ENCODE measurements at regions not wholly inside any gene's neighbourhood (a gene's known extent, or its start where the extent isn't known, plus 50 kb on each side); places are given as distances from the start of the nearest gene placed in this dataset.
A peak's percentile ranks its signal among the peaks of the same experiment; 100 is the strongest.

DNA sequence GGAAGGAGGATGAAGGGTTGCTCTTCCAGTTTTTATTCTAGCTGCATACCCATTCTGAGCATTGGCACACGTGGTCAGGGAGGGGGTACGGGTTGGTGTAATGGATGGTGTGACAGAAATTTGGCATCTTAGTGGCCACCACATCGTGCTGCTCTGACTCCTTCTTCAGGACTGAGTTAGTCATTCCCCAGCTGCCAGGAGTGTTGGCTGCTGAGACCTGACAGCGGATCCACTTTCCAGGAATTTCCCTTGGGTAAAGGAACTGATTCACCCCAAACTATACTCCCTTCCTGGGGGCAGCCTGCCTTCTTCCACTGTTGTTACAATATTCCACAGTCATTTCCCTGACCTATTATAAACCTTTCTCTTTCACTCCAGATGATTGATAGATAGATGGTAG, 595.5 kb upstream of the KLHL1 start:
- no peaks in the 10 kb centered on the region for H3K9me3 ChIP-seq (replicated peaks; ENCODE audit: control insufficient read depth, insufficient read depth, low read length)
- H3K4me2 ChIP-seq (ENCODE audit: insufficient read depth, low read length), result no peak overlapping the region
- H4K20me1 ChIP-seq (replicated peaks; ENCODE audit: control insufficient read depth, extremely low read depth, insufficient read depth, low read length), result no peaks in the 10 kb centered on the region
- TF ChIP-seq GATA2 (IDR thresholded peaks at IDR 0.05; ENCODE audit: insufficient read depth, insufficient read length, low read depth, low read length) (peak; percentile 24), JUN (IDR thresholded peaks at IDR 0.05; ENCODE audit: borderline replicate concordance, insufficient read depth, insufficient read length, low read depth) (no peak), FOS (IDR thresholded peaks at IDR 0.05; ENCODE audit: borderline replicate concordance, insufficient read depth, low read length) (peak; percentile 19), POLR2AphosphoS5 (IDR thresholded peaks at IDR 0.05; ENCODE audit: insufficient read depth, low read depth, low read length) (no peak), EZH2 (IDR thresholded peaks at IDR 0.05; ENCODE audit: borderline replicate concordance, low read depth, low read length, severe bottlenecking) (no peak), MYC (IDR thresholded peaks at IDR 0.05; ENCODE audit: low read depth, low read length) (no peak), POLR2A (IDR thresholded peaks at IDR 0.05; ENCODE audit: low read depth, low read length) (no peak)
- TF ChIP-seq, protein P1, sequence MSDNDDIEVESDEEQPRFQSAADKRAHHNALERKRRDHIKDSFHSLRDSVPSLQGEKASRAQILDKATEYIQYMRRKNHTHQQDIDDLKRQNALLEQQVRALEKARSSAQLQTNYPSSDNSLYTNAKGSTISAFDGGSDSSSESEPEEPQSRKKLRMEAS (IDR thresholded peaks at IDR 0.05; ENCODE audit: insufficient read depth, insufficient read length), result no peak
- TF ChIP-seq, protein P2, sequence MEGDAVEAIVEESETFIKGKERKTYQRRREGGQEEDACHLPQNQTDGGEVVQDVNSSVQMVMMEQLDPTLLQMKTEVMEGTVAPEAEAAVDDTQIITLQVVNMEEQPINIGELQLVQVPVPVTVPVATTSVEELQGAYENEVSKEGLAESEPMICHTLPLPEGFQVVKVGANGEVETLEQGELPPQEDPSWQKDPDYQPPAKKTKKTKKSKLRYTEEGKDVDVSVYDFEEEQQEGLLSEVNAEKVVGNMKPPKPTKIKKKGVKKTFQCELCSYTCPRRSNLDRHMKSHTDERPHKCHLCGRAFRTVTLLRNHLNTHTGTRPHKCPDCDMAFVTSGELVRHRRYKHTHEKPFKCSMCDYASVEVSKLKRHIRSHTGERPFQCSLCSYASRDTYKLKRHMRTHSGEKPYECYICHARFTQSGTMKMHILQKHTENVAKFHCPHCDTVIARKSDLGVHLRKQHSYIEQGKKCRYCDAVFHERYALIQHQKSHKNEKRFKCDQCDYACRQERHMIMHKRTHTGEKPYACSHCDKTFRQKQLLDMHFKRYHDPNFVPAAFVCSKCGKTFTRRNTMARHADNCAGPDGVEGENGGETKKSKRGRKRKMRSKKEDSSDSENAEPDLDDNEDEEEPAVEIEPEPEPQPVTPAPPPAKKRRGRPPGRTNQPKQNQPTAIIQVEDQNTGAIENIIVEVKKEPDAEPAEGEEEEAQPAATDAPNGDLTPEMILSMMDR (IDR thresholded peaks at IDR 0.05; ENCODE audit: extremely low read depth in 1 of 2, insufficient read depth in 1 of 2, low read depth in 1 of 2, low read length in 2 of 2), result no peak
- H3K9me1 ChIP-seq (replicated peaks; ENCODE audit: control insufficient read depth, extremely low read depth, insufficient read depth, low read length), result no peaks in the 10 kb centered on the region
- H3K4me3 ChIP-seq (replicated peaks in 1 of 3; ENCODE audit: insufficient read depth in 1 of 3, low read depth in 1 of 3, low read length in 3 of 3), result no peak overlapping the region
- H3K27me3 ChIP-seq (ENCODE audit: control insufficient read depth in 2 of 2, insufficient read depth in 2 of 2, low read length in 2 of 2), result no peaks in the 10 kb centered on the region
- no peak overlapping the region for H3K9ac ChIP-seq (replicated peaks; ENCODE audit: extremely low read depth, insufficient read depth, low read length)
- no peak overlapping the region for H2AFZ ChIP-seq (ENCODE audit: low read depth, low read length)
- DNase-seq (ENCODE audit: low read depth, low spot score), result peak; percentile 30
- H3K36me3 ChIP-seq (ENCODE audit: control insufficient read depth in 2 of 2, extremely low read depth in 1 of 2, insufficient read depth in 2 of 2, low read length in 2 of 2), result no peaks in the 10 kb centered on the region
- H3K79me2 ChIP-seq (ENCODE audit: control insufficient read depth, insufficient read depth, low read length), result no peaks in the 10 kb centered on the region
- H3K27ac ChIP-seq (ENCODE audit: insufficient read depth, low read depth, low read length), result no peak overlapping the region
- intact Hi-C loops (cut with micrococcal nuclease), result loop anchor here (10.0 kb wide), 1 partner anchor 1161 kb away; the partner anchor contains the start of gene DACH1
- dilution Hi-C loops (cut with MboI; ENCODE audit: extremely low pct_ligation_motif_present, low sequenced_read_pairs), result no loop called here
- ChIA-PET POLR2A (no interaction called here), CTCF (no interaction called here)
- no peak for FAIRE-seq
- peaks cover 12% of the 10 kb centered on the region for H3K4me1 ChIP-seq (ENCODE audit: control insufficient read depth, extremely low read depth, insufficient read depth, low read length)
- BruUV-seq (replicated peaks), result no TSS peak
